ENCODE measurements at regions not wholly inside any gene's neighbourhood (a gene's known extent, or its start where the extent isn't known, plus 50 kb on each side); places are given as distances from the start of the nearest gene placed in this dataset.

GRCh38 chr20:39129523-39129922 lies 167.4 kb downstream of the DHX35 start:
- DNase-seq, result no peak

DNA sequence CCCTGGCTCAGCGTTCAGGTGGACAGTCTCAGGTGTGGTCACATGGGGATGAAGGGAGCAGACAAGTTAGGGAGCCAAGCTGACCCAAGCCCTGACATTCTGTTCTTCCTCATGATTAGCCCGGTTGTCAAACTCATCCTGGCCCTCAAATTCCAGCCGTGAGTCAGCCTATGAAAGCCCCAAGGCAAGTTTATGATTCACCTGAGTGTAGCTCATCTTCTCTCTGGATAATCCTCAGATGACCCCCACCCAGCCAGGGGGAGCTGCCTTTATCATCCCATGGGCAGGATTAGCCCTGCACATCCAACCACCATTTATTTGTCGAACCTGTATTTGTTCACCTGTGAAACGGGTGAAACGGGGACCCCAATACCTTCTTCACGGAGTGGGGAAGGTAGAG lies 161.9 kb downstream of the DHX35 start:
- no peak for DNase-seq

GRCh38 chr20:39123185-39123557 lies 161.0 kb downstream of the DHX35 start:
- DNase-seq, result no peak

DNA sequence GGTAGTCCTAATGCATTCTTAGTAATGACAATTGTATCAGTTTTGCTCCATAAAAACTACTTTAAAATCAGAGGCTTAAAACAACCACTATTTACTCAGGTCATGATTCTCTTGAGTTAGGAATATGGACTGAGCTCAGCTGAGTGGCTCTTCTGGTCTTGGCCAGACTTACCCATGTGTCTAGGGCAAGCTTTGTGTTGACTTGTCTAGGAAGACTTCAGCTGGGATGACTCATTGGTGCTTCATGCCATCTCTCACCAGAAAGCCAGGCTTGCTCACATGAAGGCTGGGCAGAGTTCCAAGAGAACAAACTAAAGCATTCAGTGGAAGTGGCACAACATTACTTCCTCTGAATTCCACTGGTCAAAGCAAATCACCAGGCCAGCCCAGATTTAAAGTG lies 155.3 kb downstream of the DHX35 start:
- no peak for DNase-seq

GRCh38 chr20:39116020-39116419 lies 153.9 kb downstream of the DHX35 start:
- no peak for DNase-seq

- DNase-seq, result peak in 22 of 56 donors; percentile 1 to 34 (median 7)
These were observed 150.1 kb downstream of the DHX35 start for GRCh38 chr20:39112178-39112743.

DNA sequence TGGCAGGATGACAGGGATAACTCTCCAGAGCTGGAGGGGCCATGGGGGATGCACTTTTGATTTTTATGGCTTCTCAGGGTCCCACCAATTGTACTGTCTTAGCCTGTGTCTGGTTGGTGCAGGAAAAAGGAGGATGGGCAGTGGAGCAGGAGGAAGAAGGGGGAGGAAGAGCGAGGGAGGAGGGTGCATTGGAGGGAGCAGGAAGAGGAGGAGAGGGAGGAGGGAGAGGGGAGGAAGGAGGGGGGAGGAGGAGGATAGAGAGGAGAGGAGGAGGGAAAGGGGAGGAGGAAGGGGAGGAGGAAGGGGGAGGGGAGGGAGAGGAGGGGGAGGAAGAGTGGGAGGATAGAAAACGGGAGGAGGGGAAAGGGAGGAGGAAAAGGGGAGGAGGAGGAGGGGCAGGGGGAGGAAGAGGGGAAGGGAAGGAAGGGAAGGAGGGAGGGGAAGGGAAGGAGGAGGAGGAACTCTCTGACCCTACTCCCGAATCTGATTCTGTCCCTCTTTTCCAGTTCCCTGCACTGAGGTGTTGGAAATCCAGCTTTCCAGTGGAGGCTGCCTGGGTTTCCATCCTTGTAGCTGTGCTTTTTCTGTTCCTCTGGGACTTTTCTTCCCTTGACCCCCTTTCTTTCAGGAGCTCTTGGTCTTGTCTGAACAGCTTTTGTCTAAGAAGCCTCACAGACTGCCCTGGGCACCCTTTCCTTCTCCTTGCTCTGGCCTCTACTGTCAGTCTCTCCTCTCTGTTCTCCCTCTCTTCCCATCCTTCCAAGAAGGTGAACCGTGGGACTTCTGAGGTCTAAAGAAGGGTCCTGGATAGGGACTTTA lies 149.4 kb downstream of the DHX35 start:
- DNase-seq, result peak in 1 of 56 donors; percentile 0

GRCh38 chr20:39110819-39111136 lies 148.6 kb downstream of the DHX35 start:
- no peak for DNase-seq

GRCh38 chr20:39109933-39110818 lies 148.0 kb downstream of the DHX35 start:
- DNase-seq, result no peak

DNA sequence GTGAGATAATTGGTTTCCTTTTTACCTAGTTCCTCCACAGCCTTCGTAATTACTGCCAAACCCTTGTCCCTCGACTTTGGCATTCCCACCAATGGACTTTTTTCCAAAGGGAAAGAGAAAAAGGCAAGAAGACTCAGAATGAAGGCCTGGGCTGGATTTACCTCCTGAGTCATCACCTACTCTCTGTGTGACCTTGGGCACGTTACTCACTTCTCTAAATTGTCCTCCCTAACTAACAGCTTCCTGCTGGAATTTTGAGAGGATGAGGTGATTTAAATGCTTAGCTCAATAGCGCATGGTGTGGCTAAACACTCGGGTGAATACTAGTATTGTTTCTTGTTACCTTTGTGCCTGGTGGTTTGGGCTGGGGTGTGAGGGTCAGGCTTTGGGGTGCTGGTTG lies 146.6 kb downstream of the DHX35 start:
- DNase-seq, result no peak

GRCh38 chr20:39107741-39108140 lies 145.6 kb downstream of the DHX35 start:
- DNase-seq, result no peak

DNA sequence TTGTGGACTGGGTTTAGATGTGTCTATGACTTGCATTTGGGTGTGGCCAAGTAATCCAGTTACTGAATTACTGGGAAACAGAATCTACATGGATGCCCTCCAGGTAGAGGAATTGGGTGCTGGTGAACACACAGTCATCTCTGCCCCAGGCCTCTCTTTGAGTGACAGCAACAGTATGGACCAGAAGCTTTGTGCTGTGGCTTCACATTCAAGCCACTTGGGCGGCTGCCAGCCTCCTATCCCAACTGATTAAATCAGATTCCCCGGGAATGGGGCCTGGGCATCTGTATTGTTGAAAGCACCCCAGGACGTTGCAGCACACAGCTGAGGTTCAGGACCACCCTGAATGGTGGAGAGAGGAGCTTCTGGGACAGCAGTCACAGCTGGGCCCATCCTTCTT lies 144.6 kb downstream of the DHX35 start:
- DNase-seq, result no peak

DNA sequence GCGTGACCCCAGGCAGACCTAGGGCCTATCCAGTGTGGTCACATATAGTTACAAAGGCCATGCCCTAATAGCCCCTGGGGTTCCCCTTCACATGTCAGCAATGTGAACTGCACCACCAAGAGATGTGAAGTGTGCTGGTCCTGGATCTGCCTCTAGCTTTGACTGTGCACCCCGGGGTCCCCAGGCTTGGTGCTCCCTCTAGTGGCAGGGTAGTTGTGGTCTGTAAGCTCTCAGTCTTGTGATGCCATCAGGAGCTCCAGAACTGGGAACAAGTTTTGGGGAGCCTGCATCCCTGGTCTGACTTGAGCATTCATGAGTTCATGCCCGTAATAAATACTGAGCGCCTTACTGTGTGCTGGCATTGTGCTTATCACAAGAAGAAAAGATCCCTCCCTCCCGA lies 143.4 kb downstream of the DHX35 start:
- DNase-seq, result no peak

GRCh38 chr20:39103732-39104131 lies 141.6 kb downstream of the DHX35 start:
- no peak for DNase-seq

- no peak for DNase-seq
These were observed 141.2 kb downstream of the DHX35 start for GRCh38 chr20:39103305-39103704.

- no peak for DNase-seq
These were observed 139.8 kb downstream of the DHX35 start for GRCh38 chr20:39101895-39102294.

GRCh38 chr20:39100691-39101090 lies 138.5 kb downstream of the DHX35 start:
- no peak for DNase-seq

DNA sequence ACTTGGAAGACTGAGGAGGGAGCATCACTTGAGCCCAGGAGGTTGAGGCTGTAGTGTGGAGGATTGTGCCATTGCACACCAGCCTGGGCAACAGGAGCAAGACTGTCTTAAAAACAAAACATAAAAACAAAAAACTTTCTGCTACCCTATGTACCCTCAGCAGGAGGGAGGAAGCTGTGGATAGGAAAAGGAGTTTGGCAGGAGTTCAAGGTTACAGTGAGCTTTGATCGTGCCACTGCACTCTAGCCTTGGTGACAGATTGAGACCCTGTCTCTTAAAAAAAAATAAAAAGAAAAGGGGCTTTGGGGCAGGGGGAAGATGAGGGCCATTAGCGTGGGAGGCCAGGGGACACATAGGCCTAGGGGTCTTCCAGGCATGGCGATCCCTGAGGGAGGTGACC lies 135.7 kb downstream of the DHX35 start:
- DNase-seq, result no peak

DNA sequence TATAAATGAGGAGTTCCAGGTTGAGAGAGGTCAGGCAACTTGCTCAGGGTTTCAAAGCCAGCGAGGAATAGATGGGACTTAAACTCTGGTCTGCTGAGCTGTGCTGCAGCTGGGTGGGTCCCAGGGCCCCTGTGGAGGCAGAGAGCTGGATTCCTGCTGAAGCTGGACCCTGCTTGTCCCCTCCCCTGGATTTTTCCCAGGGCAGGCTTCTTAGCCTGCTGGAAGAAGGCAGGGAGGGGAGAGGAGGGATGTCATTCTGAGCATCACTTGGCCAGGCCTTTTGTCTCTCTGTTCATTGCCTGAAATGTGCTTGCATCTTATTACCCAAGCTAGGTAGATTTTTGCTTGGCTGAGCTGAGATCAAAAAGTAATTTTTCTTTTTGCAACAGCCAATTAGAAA lies 133.7 kb downstream of the DHX35 start:
- no peak for DNase-seq

GRCh38 chr20:39094391-39094790 lies 132.2 kb downstream of the DHX35 start:
- DNase-seq, result no peak

DNA sequence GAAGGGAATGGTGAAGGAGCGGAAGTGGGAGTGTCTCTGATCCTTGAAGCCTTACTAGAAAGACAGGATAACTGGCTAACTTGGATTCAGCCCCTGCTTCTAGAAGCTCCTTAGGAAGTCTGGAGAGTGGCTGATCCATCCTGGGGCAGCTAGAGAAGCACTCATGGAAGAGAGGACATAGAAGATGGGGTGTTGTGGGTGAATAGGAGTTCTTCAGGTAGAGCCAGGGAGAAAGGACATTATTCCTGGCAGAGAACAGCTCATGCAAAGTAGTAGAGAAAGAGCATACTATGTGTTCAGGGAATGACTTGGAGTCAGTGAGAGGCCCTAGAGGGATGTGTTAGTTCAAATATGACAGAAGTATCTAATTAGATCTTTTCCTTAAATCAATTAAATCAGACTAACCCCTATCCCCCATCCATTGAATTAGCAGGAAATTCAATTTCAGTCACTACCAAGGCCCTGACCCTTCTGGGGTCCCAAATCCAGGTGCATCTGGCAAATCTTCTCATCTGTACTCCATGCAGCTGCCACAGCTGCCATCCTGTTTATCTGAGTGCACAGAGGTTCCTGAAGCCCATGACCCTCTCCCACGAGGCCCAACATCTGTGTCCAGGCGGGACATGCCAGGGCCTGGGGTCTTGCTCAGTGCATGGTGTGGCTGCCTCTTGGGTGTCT lies 130.7 kb downstream of the DHX35 start:
- no peak for DNase-seq

GRCh38 chr20:39090906-39091305 lies 128.8 kb downstream of the DHX35 start:
- DNase-seq, result no peak

Measured in amygdala (tissue), 56 donors.